Peyer's patch (tissue), 4 donors: ENCODE measurements at regions not wholly inside any gene's neighbourhood (a gene's known extent, or its start where the extent isn't known, plus 50 kb on each side); places are given as distances from the start of the nearest gene placed in this dataset.

ENCODE experiments used
- POLR2A ChIP-seq, 2 donors: fragments of 450-650 bp; IDR thresholded peaks; one replicate each; pipeline ENCODE4 v1.5.1; 2017; ENCODE audit warnings: antibody characterized with exemption in 2 of 2, mild to moderate bottlenecking in 2 of 2, moderate library complexity in 2 of 2
- TF ChIP-seq, protein P1 (sequence below), 6 experiments: fragments of 450-650 bp in 4 of 6; fragments of 200-600 bp in 2 of 6; sonication (generic) in 1 of 6; IDR thresholded peaks; one replicate each; pipeline ENCODE4 v1.5.1; 2017 to 2019; ENCODE audit warnings: antibody characterized with exemption in 6 of 6, mild to moderate bottlenecking in 3 of 6, moderate library complexity in 1 of 6

GRCh38 chr4:158411269-158411668 is 110.4 kb upstream of the RXFP1 start:
- TF ChIP-seq, protein P1, sequence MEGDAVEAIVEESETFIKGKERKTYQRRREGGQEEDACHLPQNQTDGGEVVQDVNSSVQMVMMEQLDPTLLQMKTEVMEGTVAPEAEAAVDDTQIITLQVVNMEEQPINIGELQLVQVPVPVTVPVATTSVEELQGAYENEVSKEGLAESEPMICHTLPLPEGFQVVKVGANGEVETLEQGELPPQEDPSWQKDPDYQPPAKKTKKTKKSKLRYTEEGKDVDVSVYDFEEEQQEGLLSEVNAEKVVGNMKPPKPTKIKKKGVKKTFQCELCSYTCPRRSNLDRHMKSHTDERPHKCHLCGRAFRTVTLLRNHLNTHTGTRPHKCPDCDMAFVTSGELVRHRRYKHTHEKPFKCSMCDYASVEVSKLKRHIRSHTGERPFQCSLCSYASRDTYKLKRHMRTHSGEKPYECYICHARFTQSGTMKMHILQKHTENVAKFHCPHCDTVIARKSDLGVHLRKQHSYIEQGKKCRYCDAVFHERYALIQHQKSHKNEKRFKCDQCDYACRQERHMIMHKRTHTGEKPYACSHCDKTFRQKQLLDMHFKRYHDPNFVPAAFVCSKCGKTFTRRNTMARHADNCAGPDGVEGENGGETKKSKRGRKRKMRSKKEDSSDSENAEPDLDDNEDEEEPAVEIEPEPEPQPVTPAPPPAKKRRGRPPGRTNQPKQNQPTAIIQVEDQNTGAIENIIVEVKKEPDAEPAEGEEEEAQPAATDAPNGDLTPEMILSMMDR (IDR thresholded peaks at IDR 0.05), result no peak
- TF ChIP-seq POLR2A (IDR thresholded peaks at IDR 0.05), result no peak
